Heart left ventricle (tissue), 16 donors: ENCODE measurements at regions not wholly inside any gene's neighbourhood (a gene's known extent, or its start where the extent isn't known, plus 50 kb on each side); places are given as distances from the start of the nearest gene placed in this dataset.

Experiments used
- ATAC-seq, 4 donors: fragments of 200-7000 bp; cut with Tn5 transposase; one replicate each; pipeline ENCODE4 v1.9.1; 2020 to 2022; ENCODE audit warnings: moderate library complexity in 4 of 4, mild to moderate bottlenecking in 3 of 4, moderate number of reproducible peaks in 1 of 4
- DNase-seq, 5 donors: peaks; one replicate each; pipeline ENCODE4 v3.0.0-alpha.2; 2020
- H3K27ac ChIP-seq, 12 donors: fragments of 200-600 bp; sonication (generic) in 4 of 12; one replicate each; pipeline versions ENCODE4 v1.5.0 to v1.8.0; 2016 to 2022; ENCODE audit warnings: mild to moderate bottlenecking in 2 of 12
- H3K27me3 ChIP-seq, 9 donors: fragments of 200-600 bp; sonication (generic) in 2 of 9; one replicate each; pipeline versions ENCODE4 v1.5.1 to v1.8.0; 2016 to 2022; ENCODE audit warnings: mild to moderate bottlenecking in 3 of 9
- H3K36me3 ChIP-seq, 9 donors: fragments of 200-600 bp; sonication (generic) in 2 of 9; one replicate each; pipeline versions ENCODE4 v1.5.0 to v1.8.0; 2018 to 2022; ENCODE audit warnings: mild to moderate bottlenecking in 2 of 9
- H3K4me1 ChIP-seq, 12 donors: fragments of 200-600 bp; sonication (generic) in 4 of 12; one replicate each; pipeline versions ENCODE4 v1.5.0 to v1.8.0; 2016 to 2022; ENCODE audit warnings: mild to moderate bottlenecking in 3 of 12
- H3K4me3 ChIP-seq, 12 donors: fragments of 200-600 bp; sonication (generic) in 4 of 12; one replicate each; pipeline versions ENCODE4 v1.5.0 to v1.8.0; 2017 to 2022; ENCODE audit warnings: mild to moderate bottlenecking in 9 of 12, moderate library complexity in 4 of 12
- H3K9me3 ChIP-seq, 12 donors: fragments of 200-600 bp; sonication (generic) in 4 of 12; one replicate each; pipeline versions ENCODE4 v1.5.0 to v1.8.0; 2016 to 2022; ENCODE audit warnings: mild to moderate bottlenecking in 1 of 12
- POLR2A ChIP-seq, 2 donors: fragments of 450-650 bp; IDR thresholded peaks; one replicate each; pipeline ENCODE4 v1.6.1; 2017; ENCODE audit warnings: antibody characterized with exemption in 2 of 2, mild to moderate bottlenecking in 2 of 2, moderate library complexity in 2 of 2
- WGBS, 4 donors: extraction: QIAGEN DNeasy Blood & Tissue Kit in 2 of 4; methylation state at CpG; one replicate each; pipeline versions ENCODE4 v1.1.5 to v1.1.7; 2013 to 2018; 5-methylcytosine and 5-hydroxymethylcytosine counted together
- intact Hi-C, 10 donors: fragments of 100-400 bp; cut with DNase I; formaldehyde crosslinking; loops; one replicate each; pipeline versions ENCODE4 v1.11.1 to v1.14.2; 2022
- TF ChIP-seq, protein P1 (sequence below), 12 donors: fragments of 200-600 bp; sonication (generic) in 4 of 12; IDR thresholded peaks; one replicate each; pipeline versions ENCODE4 v1.5.0 to v1.8.0; 2018 to 2022; ENCODE audit warnings: antibody characterized with exemption in 12 of 12, mild to moderate bottlenecking in 5 of 12
- donor health status: ischemic (EF 13 %, LVEDD 7.1; RV severe dilation, severe dysfunction).
- donor health status: healthy with polysubstance abuse.
- donor health status: DM: no; HTN: yes; CAD: no.
- donor health status: DM: no; HTN: no; CAD: no.
- donor health status: ischemic (EF 25% LVEDD 6.9; RV normal size, moderate dysfunction).
- donor health status: ischemic (EF 25% LVEDD 5.7; RV mildly dilated, moderate dysfunction).
- donor health status: healthy.
- donor health status: DM: yes; HTN: yes; CAD: no.
- donor health status: ischemic (EF 35%, LVEDD 5.7; RV mildly dilated, moderate dysfunction).
- donor health status: nonischemic (EF 11% LVEDD 7.7; RV severe dilation, severe dysfunction).
- donor health status: DM: yes; HTN: yes; CAD: no.
- donor health status: PGD.
- donor health status: ischemic (EF 29% LVEDD 5.4; RV normal size, mild dysfunction).
- donor health status: nonischemic (EF 23%, LVEDD 6.1; RV moderate dilation, normal function).

DNA sequence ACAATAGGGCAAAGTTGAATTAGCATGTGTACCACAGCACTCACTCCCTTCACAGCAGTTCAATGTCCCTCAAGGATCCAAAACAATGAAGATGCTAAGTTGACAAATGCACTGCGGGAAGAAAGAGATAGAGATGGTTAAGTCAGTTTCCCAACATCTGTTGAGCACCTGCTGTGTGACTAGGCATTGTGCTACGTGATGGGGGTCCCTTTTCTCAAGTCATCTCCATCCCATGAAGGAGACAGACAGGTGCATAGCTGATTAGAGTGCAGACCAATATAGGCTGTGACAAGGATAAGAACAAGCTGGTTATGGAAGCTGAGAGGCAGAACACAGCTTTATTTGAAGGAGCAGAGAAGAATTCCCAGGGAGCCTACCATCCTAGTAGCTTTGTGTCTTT lies 114.2 kb downstream of the HAPSTR1 start:
- 47 to 63% (median 62%) methylated on average over 2 of the region's 2 CpGs for WGBS, 4 donors
- Histone ChIP-seq H3K4me1 (no peaks in the 10 kb centered on the region), H3K36me3 (no peaks in the 10 kb centered on the region), H3K9me3 (peaks cover 0 to 7% (median 0%) of the 10 kb centered on the region in 12 donors), H3K27ac (no peak overlapping the region), H3K27me3 (no peaks in the 10 kb centered on the region), H3K4me3 (no peak overlapping the region)
- TF ChIP-seq, protein P1, sequence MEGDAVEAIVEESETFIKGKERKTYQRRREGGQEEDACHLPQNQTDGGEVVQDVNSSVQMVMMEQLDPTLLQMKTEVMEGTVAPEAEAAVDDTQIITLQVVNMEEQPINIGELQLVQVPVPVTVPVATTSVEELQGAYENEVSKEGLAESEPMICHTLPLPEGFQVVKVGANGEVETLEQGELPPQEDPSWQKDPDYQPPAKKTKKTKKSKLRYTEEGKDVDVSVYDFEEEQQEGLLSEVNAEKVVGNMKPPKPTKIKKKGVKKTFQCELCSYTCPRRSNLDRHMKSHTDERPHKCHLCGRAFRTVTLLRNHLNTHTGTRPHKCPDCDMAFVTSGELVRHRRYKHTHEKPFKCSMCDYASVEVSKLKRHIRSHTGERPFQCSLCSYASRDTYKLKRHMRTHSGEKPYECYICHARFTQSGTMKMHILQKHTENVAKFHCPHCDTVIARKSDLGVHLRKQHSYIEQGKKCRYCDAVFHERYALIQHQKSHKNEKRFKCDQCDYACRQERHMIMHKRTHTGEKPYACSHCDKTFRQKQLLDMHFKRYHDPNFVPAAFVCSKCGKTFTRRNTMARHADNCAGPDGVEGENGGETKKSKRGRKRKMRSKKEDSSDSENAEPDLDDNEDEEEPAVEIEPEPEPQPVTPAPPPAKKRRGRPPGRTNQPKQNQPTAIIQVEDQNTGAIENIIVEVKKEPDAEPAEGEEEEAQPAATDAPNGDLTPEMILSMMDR (IDR thresholded peaks at IDR 0.05): no peak
- TF ChIP-seq POLR2A (IDR thresholded peaks at IDR 0.05): no peak
- DNase-seq: no peak
- no peak for ATAC-seq
- intact Hi-C loops: no loop called here

GRCh38 chr16:9206156-9206555 lies 114.7 kb downstream of the HAPSTR1 start:
- H3K9me3 ChIP-seq: peaks cover 0 to 7% (median 0%) of the 10 kb centered on the region in 12 donors
- intact Hi-C loops: no loop called here
- H3K27ac ChIP-seq: no peak overlapping the region
- no peak for TF ChIP-seq POLR2A (IDR thresholded peaks at IDR 0.05)
- no peak overlapping the region for H3K4me3 ChIP-seq
- H3K27me3 ChIP-seq: no peaks in the 10 kb centered on the region
- ATAC-seq (no peak), DNase-seq (no peak)
- H3K36me3 ChIP-seq: no peaks in the 10 kb centered on the region
- H3K4me1 ChIP-seq: no peaks in the 10 kb centered on the region
- 58 to 68% (median 61%) methylated on average over 3 of the region's 3 CpGs for WGBS, 4 donors

DNA sequence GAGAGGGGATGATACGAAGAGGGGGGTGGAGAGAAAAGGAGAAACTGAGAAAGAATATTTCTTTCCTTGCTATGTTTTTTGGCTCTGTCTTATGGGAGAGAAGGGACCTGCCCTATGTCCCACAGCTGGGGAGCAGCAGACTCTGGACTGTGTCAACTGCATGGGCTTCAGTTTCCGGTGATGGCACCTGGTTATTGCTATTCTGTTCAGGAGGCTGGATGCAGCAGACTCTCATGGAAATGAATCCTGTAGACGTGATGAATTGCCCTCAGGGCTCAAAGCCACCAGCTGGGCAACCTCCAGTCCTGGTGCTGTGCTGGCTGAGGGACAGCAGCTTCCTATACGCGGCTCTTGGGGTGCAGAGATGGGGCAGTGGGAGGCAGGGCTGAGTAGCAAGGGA lies 121.2 kb downstream of the HAPSTR1 start:
- intact Hi-C loops: no loop called here
- no peak for TF ChIP-seq POLR2A (IDR thresholded peaks at IDR 0.05)
- TF ChIP-seq, protein P1 (IDR thresholded peaks at IDR 0.05): no peak
- DNase-seq (no peak), ATAC-seq (no peak)
- H3K27ac ChIP-seq: no peak overlapping the region
- WGBS, 4 donors: 61 to 69% (median 66%) methylated on average over 5 of the region's 5 CpGs
- H3K4me3 ChIP-seq: no peak overlapping the region
- no peaks in the 10 kb centered on the region for H3K4me1 ChIP-seq
- no peaks in the 10 kb centered on the region for H3K27me3 ChIP-seq
- no peaks in the 10 kb centered on the region for H3K9me3 ChIP-seq
- H3K36me3 ChIP-seq: no peaks in the 10 kb centered on the region

- no peak for DNase-seq
- Histone ChIP-seq H3K27ac (no peak overlapping the region), H3K36me3 (no peaks in the 10 kb centered on the region), H3K9me3 (peaks cover 0 to 9% (median 0%) of the 10 kb centered on the region in 12 donors), H3K4me1 (no peaks in the 10 kb centered on the region), H3K27me3 (no peaks in the 10 kb centered on the region), H3K4me3 (no peak overlapping the region)
- intact Hi-C loops: no loop called here
- TF ChIP-seq, protein P1 (IDR thresholded peaks at IDR 0.05): no peak
- TF ChIP-seq POLR2A (IDR thresholded peaks at IDR 0.05): no peak
- 33 to 38% (median 34%) methylated on average over 6 of the region's 6 CpGs for WGBS, 4 donors
- no peak for ATAC-seq
Measured at GRCh38 chr16:9219813-9220212, 128.4 kb downstream of the HAPSTR1 start.
